GM12878 (cell line): ENCODE measurements at regions not wholly inside any gene's neighbourhood (a gene's known extent, or its start where the extent isn't known, plus 50 kb on each side); places are given as distances from the start of the nearest gene placed in this dataset.

Experiments used
- ATAC-seq: fragments of 200-7000 bp; cut with Tn5 transposase; 3 replicates; pipeline ENCODE4 v1.9.1; 2020; ENCODE audit warnings: mild to moderate bottlenecking, moderate library complexity
- BruUV-seq: library from RNA; stranded (reverse); fragments of 400-500 nt; replicated peaks from 2 replicates; lab custom pipeline; 2021; lab: Mats Ljungman, UMichigan
- CTCF ChIA-PET: fragments of 300-600 bp; sonication (Branson Sonifier 250); formaldehyde crosslinking; extraction: SDS; loops from one replicate; lab custom pipeline; 2021; ENCODE audit warnings: inconsistent platforms; lab: Yijun Ruan, JAX
- POLR2A ChIA-PET: fragments of 350-600 bp; formaldehyde crosslinking; extraction: SDS; loops from one replicate; lab custom pipeline; 2021; ENCODE audit warnings: inconsistent platforms; lab: Charles Lee
- RAD21 ChIA-PET: fragments of 300-600 bp; sonication (Branson Sonifier 250); formaldehyde crosslinking; loops from one replicate; lab custom pipeline; 2023; ENCODE audit warnings: antibody characterized with exemption; ENCODE audit not compliant: unreplicated experiment; lab: Charles Lee
- SMC1A ChIA-PET: fragments of 300-600 bp; sonication (Branson Sonifier 250); formaldehyde crosslinking; loops from one replicate; lab custom pipeline; 2023; ENCODE audit not compliant: unreplicated experiment, uncharacterized antibody; lab: Charles Lee
- DNase-seq: peaks from one replicate; pipeline ENCODE4 v3.0.0-alpha.2; 2011; ENCODE audit warnings: low read depth, low spot score
- FAIRE-seq: peaks from 3 replicates; lab custom pipeline; 2011; peaks lifted over from hg19 to GRCh38; lab: Jason Lieb, UNC
- H2AFZ ChIP-seq: 2 replicates; pipeline ENCODE4 v1.6.0; 2011; ENCODE audit warnings: low read depth, low read length, control low read depth; ENCODE audit not compliant: control insufficient read depth
- H3K27ac ChIP-seq: 2 replicates; pipeline ENCODE4 v1.5.1; 2011; ENCODE audit warnings: control low read depth; ENCODE audit not compliant: control insufficient read depth, insufficient read depth
- H3K27me3 ChIP-seq, 2 experiments: replicated peaks in 1 of 2; 2 replicates each; pipeline versions ENCODE4 v1.6.0 to v1.6.1; 2011; ENCODE audit warnings: low read length in 1 of 2; ENCODE audit not compliant: control insufficient read depth in 2 of 2, insufficient read depth in 2 of 2
- H3K36me3 ChIP-seq, 2 experiments: 2 replicates each; pipeline ENCODE4 v1.5.1; 2011; ENCODE audit warnings: low read length in 1 of 2; ENCODE audit not compliant: control insufficient read depth in 2 of 2, insufficient read depth in 2 of 2
- H3K4me1 ChIP-seq: 2 replicates; pipeline ENCODE4 v1.6.1; 2011; ENCODE audit warnings: mild to moderate bottlenecking, low read length, moderate library complexity, mixed read lengths; ENCODE audit not compliant: control insufficient read depth, insufficient read depth
- H3K4me2 ChIP-seq: 2 replicates; pipeline ENCODE4 v1.6.0; 2011; ENCODE audit warnings: control low read depth; ENCODE audit not compliant: control insufficient read depth, insufficient read depth
- H3K4me3 ChIP-seq: fragments of 200-600 bp; sonication (generic); 2 replicates; pipeline ENCODE4 v1.5.1; 2016
- H3K79me2 ChIP-seq: 2 replicates; pipeline ENCODE4 v1.6.0; 2011; ENCODE audit warnings: low read length; ENCODE audit not compliant: control insufficient read depth, insufficient read depth
- H3K9ac ChIP-seq: 2 replicates; pipeline ENCODE4 v1.8.0; 2011; ENCODE audit warnings: low read length, control low read depth, mixed read lengths; ENCODE audit not compliant: control insufficient read depth, insufficient read depth
- H3K9me3 ChIP-seq: replicated peaks from 3 replicates; pipeline ENCODE4 v1.5.1; 2011; ENCODE audit warnings: mild to moderate bottlenecking, low read length; ENCODE audit not compliant: control insufficient read depth, insufficient read depth
- H4K20me1 ChIP-seq: 2 replicates; pipeline ENCODE4 v1.6.0; 2011; ENCODE audit not compliant: control insufficient read depth, insufficient read depth
- CBFB ChIP-seq: IDR thresholded peaks from 2 replicates; pipeline ENCODE4 v1.6.1; 2016; ENCODE audit warnings: antibody characterized with exemption, low read depth
- GABPA ChIP-seq: IDR thresholded peaks from 2 replicates; pipeline ENCODE4 v1.6.1; 2014; ENCODE audit warnings: antibody characterized with exemption, low read depth, mild to moderate bottlenecking, inconsistent platforms
- HDAC6 ChIP-seq: fragments of 200-600 bp; sonication (generic); IDR thresholded peaks from one replicate; pipeline ENCODE4 v1.8.0; 2017; ENCODE audit warnings: antibody characterized with exemption; ENCODE audit not compliant: unreplicated experiment
- JUND ChIP-seq: IDR thresholded peaks from 2 replicates; pipeline ENCODE4 v1.6.1; 2012; ENCODE audit warnings: low read depth, mild to moderate bottlenecking, low read length, improper control_type of control experiment, moderate library complexity
- PRDM15 ChIP-seq: fragments of 450-650 bp; formaldehyde crosslinking; IDR thresholded peaks from 2 replicates; pipeline ENCODE4 v1.4.0; 2020; ENCODE audit warnings: mild to moderate bottlenecking, moderate library complexity
- RELB ChIP-seq: fragments of 450-650 bp; IDR thresholded peaks from 2 replicates; pipeline ENCODE4 v1.6.1; 2017; ENCODE audit warnings: low read depth, mild to moderate bottlenecking, moderate library complexity
- ZBTB40 ChIP-seq: fragments of 450-650 bp; IDR thresholded peaks from 2 replicates; pipeline ENCODE4 v1.6.1; 2016; ENCODE audit warnings: mild to moderate bottlenecking, moderate library complexity, borderline replicate concordance
- WGBS: methylation state at CpG from one replicate; pipeline ENCODE4 v1.1.6; 2016; ENCODE audit warnings: low lambda C conversion rate; ENCODE audit not compliant: insufficient replicate concordance, insufficient coverage; ENCODE audit errors: missing lambda C conversion rate; 5-methylcytosine and 5-hydroxymethylcytosine counted together
- in situ Hi-C: fragments of 300-500 bp; cut with MboI; formaldehyde crosslinking; loops from 9 replicates; pipeline ENCODE4 v1.14.3; 2018; ENCODE audit warnings: mixed read lengths
- intact Hi-C: fragments of 100-400 bp; cut with micrococcal nuclease; formaldehyde crosslinking; loops from one replicate; pipeline ENCODE4 v1.14.2; 2022; ENCODE audit not compliant: unreplicated experiment
- TF ChIP-seq, protein P1 (sequence below): IDR thresholded peaks from 2 replicates; pipeline ENCODE4 v1.6.1; 2012; ENCODE audit warnings: low read depth, low read length, improper control_type of control experiment

DNA sequence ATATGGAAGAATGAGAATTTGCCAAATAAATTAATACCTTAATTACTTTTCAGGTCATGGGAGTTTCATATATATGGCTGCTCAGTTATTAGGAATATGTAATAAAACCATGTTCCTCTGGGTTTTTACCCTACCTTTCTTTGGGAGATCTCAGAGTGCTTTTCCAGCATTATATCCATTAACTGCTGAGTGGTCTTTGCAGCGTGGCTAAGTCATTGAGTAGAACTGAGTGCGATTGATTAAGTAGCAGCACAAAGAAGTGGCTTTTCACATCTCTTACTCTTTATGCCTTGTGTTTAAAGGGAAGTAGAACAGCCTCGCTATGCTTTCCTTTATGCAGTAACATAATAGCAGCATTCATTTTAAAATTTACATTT lies 340.1 kb downstream of the SNAPC1 start:
- Histone ChIP-seq H3K36me3 (no peaks in the 10 kb centered on the region), H4K20me1 (no peaks in the 10 kb centered on the region), H3K79me2 (no peaks in the 10 kb centered on the region), H3K27me3 (no peaks in the 10 kb centered on the region), H3K9ac (no peak overlapping the region), H3K9me3 (no peaks in the 10 kb centered on the region), H3K4me2 (no peak overlapping the region), H3K4me3 (no peak overlapping the region), H2AFZ (no peak overlapping the region), H3K27ac (no peak overlapping the region), H3K4me1 (no peaks in the 10 kb centered on the region)
- ChIA-PET RAD21 (interaction anchor here (1.4 kb wide), 1 partner anchor 22 kb away, joined by 3 read pairs; no protein-coding TSS in a partner anchor), CTCF (no interaction called here), POLR2A (no interaction called here), SMC1A (interaction anchor here (1.1 kb wide), 1 partner anchor 24 kb away, joined by 5 read pairs; no protein-coding TSS in a partner anchor)
- FAIRE-seq (no peak), DNase-seq (no peak), ATAC-seq (no peak)
- no TSS peak for BruUV-seq
- intact Hi-C loops (no loop called here), in situ Hi-C loops (no loop called here)
- 44% methylated on average over 3 of the region's 3 CpGs for WGBS
- no peak for TF ChIP-seq RELB
- TF ChIP-seq GABPA, result no peak
- no peak for TF ChIP-seq HDAC6
- TF ChIP-seq, protein P1, sequence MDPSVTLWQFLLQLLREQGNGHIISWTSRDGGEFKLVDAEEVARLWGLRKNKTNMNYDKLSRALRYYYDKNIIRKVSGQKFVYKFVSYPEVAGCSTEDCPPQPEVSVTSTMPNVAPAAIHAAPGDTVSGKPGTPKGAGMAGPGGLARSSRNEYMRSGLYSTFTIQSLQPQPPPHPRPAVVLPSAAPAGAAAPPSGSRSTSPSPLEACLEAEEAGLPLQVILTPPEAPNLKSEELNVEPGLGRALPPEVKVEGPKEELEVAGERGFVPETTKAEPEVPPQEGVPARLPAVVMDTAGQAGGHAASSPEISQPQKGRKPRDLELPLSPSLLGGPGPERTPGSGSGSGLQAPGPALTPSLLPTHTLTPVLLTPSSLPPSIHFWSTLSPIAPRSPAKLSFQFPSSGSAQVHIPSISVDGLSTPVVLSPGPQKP, result no peak
- TF ChIP-seq ZBTB40, result no peak
- no peak for TF ChIP-seq CBFB
- TF ChIP-seq PRDM15, result no peak
- no peak for TF ChIP-seq JUND
